ENCODE measurements at regions not wholly inside any gene's neighbourhood (a gene's known extent, or its start where the extent isn't known, plus 50 kb on each side); places are given as distances from the start of the nearest gene placed in this dataset.

- DNase-seq (ENCODE audit: low read depth), result no peak
Observed at GRCh38 chr2:10237392-10238321, 65.0 kb upstream of the HPCAL1 start.

- no peak for DNase-seq (ENCODE audit: low read depth)
Observed at GRCh38 chr2:10238396-10238795, 64.3 kb upstream of the HPCAL1 start.

DNA sequence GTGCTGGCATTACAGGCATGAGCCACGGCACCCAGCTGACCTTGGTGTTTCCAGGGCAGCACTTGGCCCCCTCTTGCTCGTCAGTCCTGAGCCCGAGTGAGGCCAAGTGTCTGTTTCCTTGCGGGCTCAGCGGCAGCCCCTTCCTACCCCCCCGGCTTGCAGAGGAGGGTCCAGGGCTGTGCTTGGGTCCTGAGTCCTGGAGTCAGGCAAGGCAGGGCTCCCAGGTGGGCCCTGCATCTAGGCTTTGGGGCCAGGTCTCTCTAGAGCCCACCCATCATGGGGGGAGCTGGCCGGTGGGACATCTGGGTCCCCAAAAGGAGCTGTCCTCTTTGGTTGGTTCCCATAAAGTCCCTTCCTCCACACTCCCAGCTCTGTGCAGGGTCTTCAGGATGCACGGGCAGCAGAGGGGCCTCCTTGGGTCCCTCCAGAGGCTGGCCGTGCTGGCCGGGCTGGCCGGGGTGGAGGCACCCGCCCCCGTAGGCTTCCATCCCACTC lies 63.7 kb upstream of the HPCAL1 start:
- no peak for DNase-seq (ENCODE audit: low read depth)

- no peak for DNase-seq (ENCODE audit: low read depth)
Observed at GRCh38 chr2:10239561-10239967, 63.1 kb upstream of the HPCAL1 start.

- DNase-seq (ENCODE audit: low read depth), result no peak
Observed at GRCh38 chr2:10240161-10240681, 62.5 kb upstream of the HPCAL1 start.

- DNase-seq (ENCODE audit: low read depth), result no peak
Observed at GRCh38 chr2:10240911-10241610, 61.6 kb upstream of the HPCAL1 start.

GRCh38 chr2:10241641-10242430 lies 60.9 kb upstream of the HPCAL1 start:
- DNase-seq (ENCODE audit: low read depth), result no peak

GRCh38 chr2:10242451-10242850 lies 60.3 kb upstream of the HPCAL1 start:
- no peak for DNase-seq (ENCODE audit: low read depth)

- no peak for DNase-seq (ENCODE audit: low read depth)
Observed at GRCh38 chr2:10242998-10243925, 59.4 kb upstream of the HPCAL1 start.

- no peak for DNase-seq (ENCODE audit: low read depth)
Observed at GRCh38 chr2:10243926-10244270, 58.8 kb upstream of the HPCAL1 start.

DNA sequence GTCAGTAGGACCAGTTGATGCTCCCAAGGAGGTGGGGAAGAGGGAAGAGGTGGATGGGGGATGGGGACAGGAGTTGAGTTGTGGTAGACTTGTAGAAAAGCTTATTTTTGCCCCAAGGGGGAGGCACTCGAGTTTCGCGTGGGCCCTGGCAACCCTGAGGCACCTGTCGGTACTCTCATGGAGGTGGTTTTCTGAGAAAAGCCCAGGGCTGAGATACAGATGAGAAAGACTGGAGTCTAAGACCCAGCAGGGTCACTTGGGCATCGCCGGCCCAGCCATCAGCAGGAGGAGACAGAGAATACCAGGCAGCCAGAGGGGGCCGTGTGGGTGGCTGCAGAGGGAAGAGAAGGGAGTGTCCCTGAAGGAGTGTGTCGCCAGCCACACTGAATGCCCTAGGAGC lies 57.7 kb upstream of the HPCAL1 start:
- DNase-seq (ENCODE audit: low read depth), result no peak

- no peak for DNase-seq (ENCODE audit: low read depth)
Observed at GRCh38 chr2:10245661-10246060, 57.0 kb upstream of the HPCAL1 start.

DNA sequence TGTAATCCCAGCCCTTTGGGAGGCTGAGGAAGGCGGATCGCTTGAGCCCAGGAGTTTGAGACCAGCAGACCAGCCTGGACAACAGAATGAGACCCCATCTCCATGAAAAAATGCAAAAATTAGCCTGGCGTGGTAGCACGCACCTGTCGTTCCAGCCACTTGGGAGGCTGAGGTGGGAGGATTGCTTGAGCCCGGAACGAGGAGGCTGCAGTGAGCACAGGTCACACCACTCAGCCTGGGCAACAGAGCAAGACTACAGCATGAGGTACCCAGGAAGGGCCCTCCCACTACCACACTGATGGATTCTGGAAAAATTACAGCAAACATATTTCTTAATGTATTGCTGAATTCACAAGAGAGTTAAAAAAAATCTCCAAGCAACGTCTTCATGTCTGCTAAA lies 56.3 kb upstream of the HPCAL1 start:
- no peak for DNase-seq (ENCODE audit: low read depth)

- no peak for DNase-seq (ENCODE audit: low read depth)
Observed at GRCh38 chr2:10246831-10247230, 55.9 kb upstream of the HPCAL1 start.

DNA sequence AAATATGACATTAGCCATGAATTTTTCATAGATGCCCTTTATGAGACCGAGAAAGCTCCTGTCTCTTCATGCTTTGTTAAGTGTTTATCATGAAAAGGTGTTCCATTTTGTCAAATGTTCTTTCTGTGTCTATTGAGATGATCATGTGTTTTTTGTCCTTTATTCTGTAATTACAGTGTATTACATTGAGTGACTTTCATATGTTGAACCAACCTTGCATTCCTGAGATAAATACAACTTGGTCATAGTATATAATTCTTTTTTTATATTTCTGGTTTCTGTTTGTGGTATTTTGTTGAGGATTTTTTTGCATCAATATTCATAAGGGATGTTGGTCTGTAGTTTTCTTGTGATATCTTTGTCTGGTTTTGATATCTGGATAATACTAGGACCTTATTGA lies 52.9 kb upstream of the HPCAL1 start:
- no peak for DNase-seq (ENCODE audit: low read depth)

DNA sequence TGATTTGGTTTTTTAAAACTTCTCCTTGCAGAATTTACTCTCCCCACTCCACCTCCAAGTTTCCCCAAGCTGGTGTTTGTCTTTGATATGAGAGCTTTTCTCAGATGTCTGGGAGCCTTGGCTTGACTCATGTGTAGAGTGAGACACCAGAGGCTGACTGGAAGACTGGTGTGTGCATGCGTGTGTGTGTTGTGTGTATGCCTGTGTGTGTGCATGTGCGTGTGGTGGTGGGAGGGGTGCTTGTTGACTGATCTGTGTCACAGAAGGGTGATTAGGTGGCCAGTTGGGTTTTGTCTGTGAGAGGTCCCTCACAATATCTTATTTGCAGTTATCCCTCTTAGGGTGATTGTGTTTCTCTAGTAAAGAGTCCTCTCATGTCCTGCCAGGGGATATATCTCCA lies 50.5 kb upstream of the HPCAL1 start:
- DNase-seq (ENCODE audit: low read depth), result no peak

GRCh38 chr2:10252661-10253060 lies 50.0 kb upstream of the HPCAL1 start:
- no peak for DNase-seq (ENCODE audit: low read depth)

Measured in non-pigmented ciliary epithelial cell (primary cell).